NCI-H526 treated with DMSO at 0.1 percent for 48 hours (cell line): ENCODE measurements at regions not wholly inside any gene's neighbourhood (a gene's known extent, or its start where the extent isn't known, plus 50 kb on each side); places are given as distances from the start of the nearest gene placed in this dataset.

ENCODE experiments used
- DNase-seq: peaks from one replicate; lab custom pipeline; 2025; lab: John Stamatoyannopoulos, UW

DNA sequence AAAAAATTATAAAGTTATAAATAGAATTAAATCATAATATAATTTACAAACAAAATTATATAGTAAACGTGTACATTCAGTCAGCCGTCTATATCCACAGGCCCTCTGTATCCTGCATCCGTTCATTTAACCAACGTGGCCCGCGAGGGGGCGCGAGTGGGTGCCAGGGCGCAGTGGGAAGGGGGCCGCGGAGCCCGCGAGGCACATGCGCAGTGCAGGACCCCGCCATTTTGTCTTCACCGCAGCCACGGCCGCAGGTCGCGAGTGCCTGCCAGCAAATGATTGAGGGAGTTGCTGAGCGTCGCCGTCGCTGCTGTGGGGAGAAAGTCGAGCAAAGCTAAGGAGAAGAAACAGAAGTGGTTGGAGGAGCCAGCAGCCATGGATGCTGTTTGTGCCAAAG lies 53.4 kb upstream of the ECI2 start:
- DNase-seq, result no peak

DNA sequence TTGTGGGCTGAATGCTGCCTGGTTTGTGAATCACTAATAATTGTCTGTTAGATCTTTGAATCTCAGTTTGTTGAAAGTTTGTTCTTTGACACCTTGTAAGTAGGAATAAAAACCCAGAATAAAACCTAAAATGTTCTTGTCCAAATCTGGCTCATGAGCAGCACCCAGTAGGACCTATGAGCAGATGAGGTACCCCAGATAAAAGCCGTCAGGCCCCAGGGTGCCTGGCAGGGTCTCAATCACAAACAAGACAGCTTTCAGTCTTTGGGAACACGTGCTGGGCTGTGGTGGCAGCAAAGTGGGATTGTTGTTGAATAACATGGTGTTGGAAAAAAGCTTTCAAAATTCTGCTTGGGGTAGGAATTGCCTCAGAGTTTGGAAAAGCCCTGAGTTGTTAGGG lies 52.1 kb upstream of the ECI2 start:
- no peak for DNase-seq

DNA sequence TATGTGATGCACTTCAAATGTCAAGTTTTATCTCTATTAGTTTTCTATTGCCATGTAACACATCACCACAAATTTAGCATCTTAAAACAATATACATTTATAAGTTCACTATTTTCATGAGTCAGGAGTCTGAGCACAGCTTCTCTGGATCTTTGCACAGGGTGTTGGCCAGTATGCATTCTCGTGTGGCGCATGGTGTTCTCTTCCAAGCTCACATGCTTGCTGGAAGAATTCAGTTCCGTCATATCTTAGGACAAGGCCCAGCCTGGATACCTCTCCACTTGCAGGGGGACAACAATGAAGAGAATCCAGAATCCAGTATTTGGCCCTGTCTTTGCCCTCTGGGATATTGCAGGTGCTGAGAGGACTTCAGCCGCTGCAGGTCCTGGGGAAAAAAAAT lies 51.0 kb upstream of the ECI2 start:
- no peak for DNase-seq

DNA sequence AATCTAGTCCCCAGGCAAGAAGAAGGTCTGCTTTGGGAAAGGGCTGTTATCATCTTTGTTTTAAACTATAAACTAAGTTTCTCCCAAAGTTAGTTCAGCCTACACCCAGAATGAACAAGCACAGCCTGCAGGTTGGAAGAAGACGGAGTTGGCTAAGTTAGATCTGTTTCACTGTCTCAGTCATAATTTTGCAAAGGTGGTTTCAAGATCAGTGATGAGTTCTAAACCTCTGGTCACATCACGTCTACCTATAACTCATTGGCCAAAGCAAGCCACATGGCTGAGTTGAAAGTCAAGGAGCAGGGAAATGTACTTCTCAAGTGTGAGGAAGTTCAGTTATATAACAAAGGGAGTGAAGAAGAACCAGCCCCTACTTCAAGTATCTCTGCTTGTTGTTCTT lies 50.5 kb upstream of the ECI2 start:
- no peak for DNase-seq

DNA sequence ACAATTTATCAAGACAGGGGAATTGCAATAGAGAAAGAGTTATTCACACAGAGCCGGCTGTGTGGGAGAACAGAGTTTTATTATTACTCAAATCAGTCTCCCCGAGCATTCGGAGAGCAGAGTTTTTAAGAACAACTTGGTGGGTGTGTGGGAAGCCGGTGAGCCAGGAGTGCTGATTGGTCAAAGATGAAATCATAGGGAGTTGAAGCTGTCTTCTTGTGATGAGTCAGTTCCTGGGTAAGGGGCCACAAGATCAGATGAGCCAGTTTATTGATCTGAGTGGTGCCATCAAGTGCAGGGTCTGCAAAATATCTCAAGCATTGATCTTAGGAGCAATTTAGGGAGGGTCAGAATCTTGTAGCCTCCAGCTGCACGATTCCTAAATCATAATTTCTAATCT lies 50.0 kb upstream of the ECI2 start:
- no peak for DNase-seq
